Breast epithelium (tissue), 3 donors: ENCODE measurements at regions not wholly inside any gene's neighbourhood (a gene's known extent, or its start where the extent isn't known, plus 50 kb on each side); places are given as distances from the start of the nearest gene placed in this dataset.

ENCODE experiments used
- POLR2A ChIP-seq: fragments of 450-650 bp; IDR thresholded peaks from one replicate; pipeline ENCODE4 v1.6.1; 2016; ENCODE audit warnings: antibody characterized with exemption, mild to moderate bottlenecking, moderate library complexity
- POLR2AphosphoS5 ChIP-seq, 3 donors: sonication (generic); formaldehyde crosslinking; IDR thresholded peaks; one replicate each; pipeline ENCODE4 v1.6.1; 2017; ENCODE audit warnings: antibody characterized with exemption in 3 of 3
- TF ChIP-seq, protein P1 (sequence below), 3 donors: fragments of 450-650 bp; IDR thresholded peaks; one replicate each; pipeline ENCODE4 v1.5.1; 2016 to 2017; ENCODE audit warnings: antibody characterized with exemption in 3 of 3, mild to moderate bottlenecking in 3 of 3, moderate library complexity in 3 of 3

DNA sequence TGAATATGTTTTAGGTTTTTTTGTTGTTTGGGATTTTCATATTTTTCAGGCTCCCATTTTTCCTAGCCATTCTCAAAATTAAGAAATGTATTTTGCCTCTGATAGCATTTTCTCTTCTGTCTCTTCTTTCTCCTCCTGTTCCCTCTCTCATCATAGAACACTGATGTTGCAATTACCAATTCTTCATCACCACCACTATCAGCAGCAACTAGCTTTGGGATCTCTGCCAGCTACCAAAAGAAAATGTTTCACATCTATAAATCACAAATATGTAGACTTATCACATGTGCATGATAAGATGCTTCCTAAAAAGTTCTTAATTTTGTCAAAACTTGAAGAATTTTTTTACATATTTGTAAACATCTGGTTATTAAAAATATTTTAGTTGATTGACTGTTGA is 887.1 kb downstream of the MAT2B start:
- TF ChIP-seq, protein P1, sequence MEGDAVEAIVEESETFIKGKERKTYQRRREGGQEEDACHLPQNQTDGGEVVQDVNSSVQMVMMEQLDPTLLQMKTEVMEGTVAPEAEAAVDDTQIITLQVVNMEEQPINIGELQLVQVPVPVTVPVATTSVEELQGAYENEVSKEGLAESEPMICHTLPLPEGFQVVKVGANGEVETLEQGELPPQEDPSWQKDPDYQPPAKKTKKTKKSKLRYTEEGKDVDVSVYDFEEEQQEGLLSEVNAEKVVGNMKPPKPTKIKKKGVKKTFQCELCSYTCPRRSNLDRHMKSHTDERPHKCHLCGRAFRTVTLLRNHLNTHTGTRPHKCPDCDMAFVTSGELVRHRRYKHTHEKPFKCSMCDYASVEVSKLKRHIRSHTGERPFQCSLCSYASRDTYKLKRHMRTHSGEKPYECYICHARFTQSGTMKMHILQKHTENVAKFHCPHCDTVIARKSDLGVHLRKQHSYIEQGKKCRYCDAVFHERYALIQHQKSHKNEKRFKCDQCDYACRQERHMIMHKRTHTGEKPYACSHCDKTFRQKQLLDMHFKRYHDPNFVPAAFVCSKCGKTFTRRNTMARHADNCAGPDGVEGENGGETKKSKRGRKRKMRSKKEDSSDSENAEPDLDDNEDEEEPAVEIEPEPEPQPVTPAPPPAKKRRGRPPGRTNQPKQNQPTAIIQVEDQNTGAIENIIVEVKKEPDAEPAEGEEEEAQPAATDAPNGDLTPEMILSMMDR (IDR thresholded peaks at IDR 0.05), result no peak
- TF ChIP-seq POLR2A (no peak), POLR2AphosphoS5 (IDR thresholded peaks at IDR 0.05) (no peak)
